Bone marrow (tissue), 2 donors: ENCODE measurements at regions not wholly inside any gene's neighbourhood (a gene's known extent, or its start where the extent isn't known, plus 50 kb on each side); places are given as distances from the start of the nearest gene placed in this dataset.

Source experiments
- DNase-seq, 2 donors: peaks; one replicate each; lab custom pipeline; 2025; lab: John Stamatoyannopoulos, UW

GRCh38 chr5:60376860-60377259 is 323.1 kb downstream of the DEPDC1B start:
- no peak for DNase-seq

GRCh38 chr5:60374409-60374808 is 325.6 kb downstream of the DEPDC1B start:
- no peak for DNase-seq

GRCh38 chr5:60372786-60373185 is 327.2 kb downstream of the DEPDC1B start:
- no peak for DNase-seq

- no peak for DNase-seq
These were observed 328.9 kb downstream of the DEPDC1B start for GRCh38 chr5:60371065-60371464.

GRCh38 chr5:60370508-60370907 is 329.5 kb downstream of the DEPDC1B start:
- no peak for DNase-seq

GRCh38 chr5:60369391-60369790 is 330.6 kb downstream of the DEPDC1B start:
- no peak for DNase-seq

- DNase-seq = no peak
These were observed 331.9 kb downstream of the DEPDC1B start for GRCh38 chr5:60368100-60368499.

GRCh38 chr5:60366489-60366888 is 333.5 kb downstream of the DEPDC1B start:
- no peak for DNase-seq

- DNase-seq = no peak
These were observed 335.0 kb downstream of the DEPDC1B start for GRCh38 chr5:60365001-60365400.

- no peak for DNase-seq
These were observed 337.8 kb downstream of the DEPDC1B start for GRCh38 chr5:60362158-60362557.

- no peak for DNase-seq
These were observed 339.6 kb downstream of the DEPDC1B start for GRCh38 chr5:60360355-60360754.

GRCh38 chr5:60357302-60357701 is 342.7 kb downstream of the DEPDC1B start:
- DNase-seq = no peak

- DNase-seq = no peak
These were observed 343.2 kb downstream of the DEPDC1B start for GRCh38 chr5:60356745-60357144.

GRCh38 chr5:60355181-60355580 is 344.8 kb downstream of the DEPDC1B start:
- DNase-seq = no peak

GRCh38 chr5:60354311-60354710 is 345.7 kb downstream of the DEPDC1B start:
- DNase-seq = no peak

- no peak for DNase-seq
These were observed 346.9 kb downstream of the DEPDC1B start for GRCh38 chr5:60352992-60353599.

GRCh38 chr5:60350794-60351193 is 349.2 kb downstream of the DEPDC1B start:
- DNase-seq = no peak

GRCh38 chr5:60349891-60350415 is 350.0 kb downstream of the DEPDC1B start:
- no peak for DNase-seq

GRCh38 chr5:60346393-60346792 is 353.6 kb downstream of the DEPDC1B start:
- no peak for DNase-seq

- DNase-seq = no peak
These were observed 356.9 kb downstream of the DEPDC1B start for GRCh38 chr5:60343102-60343501.

- no peak for DNase-seq
These were observed 358.9 kb downstream of the DEPDC1B start for GRCh38 chr5:60340965-60341471.

GRCh38 chr5:60340326-60340725 is 359.6 kb downstream of the DEPDC1B start:
- no peak for DNase-seq

- no peak for DNase-seq
These were observed 360.2 kb downstream of the DEPDC1B start for GRCh38 chr5:60339691-60340201.

- DNase-seq = no peak
These were observed 361.1 kb downstream of the DEPDC1B start for GRCh38 chr5:60338846-60339245.
